ENCODE measurements at regions not wholly inside any gene's neighbourhood (a gene's known extent, or its start where the extent isn't known, plus 50 kb on each side); places are given as distances from the start of the nearest gene placed in this dataset.

- TF ChIP-seq ZFX (IDR thresholded peaks at IDR 0.05): no peak
- TF ChIP-seq CTCF (conservative IDR thresholded peaks at IDR 0.05): no peak
Observed at GRCh38 chr2:155332016-155332415, 633.5 kb downstream of the KCNJ3 start.

Data from C4-2B (cell line).